ENCODE measurements at regions not wholly inside any gene's neighbourhood (a gene's known extent, or its start where the extent isn't known, plus 50 kb on each side); places are given as distances from the start of the nearest gene placed in this dataset.

DNA sequence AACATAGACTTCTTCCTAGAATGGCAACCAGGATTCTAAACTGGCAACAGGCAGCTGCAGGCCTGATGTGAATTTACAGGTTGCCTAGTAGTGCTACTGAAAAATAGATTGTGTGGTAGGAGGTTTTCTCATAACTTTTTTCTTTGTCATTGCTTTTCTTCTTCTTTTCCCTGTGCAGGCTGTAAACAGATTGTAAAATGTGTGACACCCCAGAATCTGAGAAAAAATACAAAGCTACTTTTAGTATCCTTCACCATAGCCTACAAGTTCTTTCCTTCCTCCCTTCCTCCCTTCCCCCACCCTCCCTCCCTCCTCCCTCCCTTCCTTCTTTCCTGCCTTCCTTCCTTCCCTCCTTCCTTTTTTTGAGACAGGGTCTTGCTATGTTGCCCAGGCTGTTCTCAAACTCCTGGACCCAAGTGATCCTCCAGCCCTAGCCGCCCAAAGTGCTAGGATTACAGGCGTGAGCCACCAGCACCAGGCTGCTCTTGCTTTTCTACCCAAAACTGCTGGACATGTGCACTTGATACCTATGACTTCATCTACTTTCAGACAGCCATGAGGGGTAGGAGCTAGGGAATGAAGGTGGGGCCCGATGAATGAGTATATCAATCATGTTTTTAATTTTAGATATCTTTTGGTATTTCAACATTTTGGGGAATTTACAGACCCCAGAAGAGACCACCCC, 114.2 kb upstream of the EEA1 start:
- Histone ChIP-seq H3K27ac (ENCODE audit: low read depth, low read length) (no peak overlapping the region), H3K9ac (ENCODE audit: low read length) (no peak overlapping the region), H4K20me1 (ENCODE audit: insufficient read depth) (no peaks in the 10 kb centered on the region), H3K4me3 (replicated peaks in 1 of 2; ENCODE audit: low read depth in 1 of 2, low read length in 2 of 2) (no peak overlapping the region), H3K27me3 (ENCODE audit: insufficient read depth, low read length) (no peaks in the 10 kb centered on the region), H3K9me3 (ENCODE audit: control insufficient read depth in 1 of 2, insufficient read depth in 1 of 2, low read depth in 1 of 2, low read length in 2 of 2) (no peaks in the 10 kb centered on the region), H3K79me2 (ENCODE audit: insufficient read depth, low read length) (no peaks in the 10 kb centered on the region), H3K4me2 (ENCODE audit: low read length) (no peak overlapping the region), H3K9me2 (ENCODE audit: insufficient read depth) (no peaks in the 10 kb centered on the region), H2AFZ (ENCODE audit: low read depth, low read length, poor library complexity, severe bottlenecking) (no peak overlapping the region), H3K4me1 (ENCODE audit: control insufficient read depth in 1 of 2, insufficient read depth in 2 of 2, low read length in 2 of 2) (no peaks in the 10 kb centered on the region), H3K36me3 (ENCODE audit: control insufficient read depth in 1 of 2, insufficient read depth in 2 of 2, low read length in 2 of 2) (no peaks in the 10 kb centered on the region)
- ChIA-PET RAD21 (ENCODE audit: low non-redundant PET in 1 of 2, low total read pairs in 2 of 2, uncharacterized antibody in 2 of 2, unreplicated experiment in 2 of 2) (no interaction called here), POLR2A (no interaction called here), CTCF (no interaction called here)
- no peak for TF ChIP-seq SIN3A (IDR thresholded peaks at IDR 0.05; ENCODE audit: low read depth)
- no peak for TF ChIP-seq ZFX (IDR thresholded peaks at IDR 0.05)
- TF ChIP-seq, protein P1, sequence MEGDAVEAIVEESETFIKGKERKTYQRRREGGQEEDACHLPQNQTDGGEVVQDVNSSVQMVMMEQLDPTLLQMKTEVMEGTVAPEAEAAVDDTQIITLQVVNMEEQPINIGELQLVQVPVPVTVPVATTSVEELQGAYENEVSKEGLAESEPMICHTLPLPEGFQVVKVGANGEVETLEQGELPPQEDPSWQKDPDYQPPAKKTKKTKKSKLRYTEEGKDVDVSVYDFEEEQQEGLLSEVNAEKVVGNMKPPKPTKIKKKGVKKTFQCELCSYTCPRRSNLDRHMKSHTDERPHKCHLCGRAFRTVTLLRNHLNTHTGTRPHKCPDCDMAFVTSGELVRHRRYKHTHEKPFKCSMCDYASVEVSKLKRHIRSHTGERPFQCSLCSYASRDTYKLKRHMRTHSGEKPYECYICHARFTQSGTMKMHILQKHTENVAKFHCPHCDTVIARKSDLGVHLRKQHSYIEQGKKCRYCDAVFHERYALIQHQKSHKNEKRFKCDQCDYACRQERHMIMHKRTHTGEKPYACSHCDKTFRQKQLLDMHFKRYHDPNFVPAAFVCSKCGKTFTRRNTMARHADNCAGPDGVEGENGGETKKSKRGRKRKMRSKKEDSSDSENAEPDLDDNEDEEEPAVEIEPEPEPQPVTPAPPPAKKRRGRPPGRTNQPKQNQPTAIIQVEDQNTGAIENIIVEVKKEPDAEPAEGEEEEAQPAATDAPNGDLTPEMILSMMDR (IDR thresholded peaks at IDR 0.05 in 2 of 3, conservative IDR thresholded peaks at IDR 0.05 in 1 of 3; ENCODE audit: borderline replicate concordance in 1 of 3, insufficient read depth in 1 of 3, low read depth in 2 of 3, low read length in 2 of 3) = no peak
- TF ChIP-seq FOSL1 (IDR thresholded peaks at IDR 0.05; ENCODE audit: low read depth) = no peak
- no peak for TF ChIP-seq EGR1 (IDR thresholded peaks at IDR 0.05; ENCODE audit: low read depth)
- no peak for TF ChIP-seq JUND (IDR thresholded peaks at IDR 0.05)
- intact Hi-C loops (cut with micrococcal nuclease) = no loop called here
- BruUV-seq (replicated peaks) = no TSS peak
- no peak for DNase-seq (ENCODE audit: low read depth, low spot score)
- ATAC-seq = no peak

DNA sequence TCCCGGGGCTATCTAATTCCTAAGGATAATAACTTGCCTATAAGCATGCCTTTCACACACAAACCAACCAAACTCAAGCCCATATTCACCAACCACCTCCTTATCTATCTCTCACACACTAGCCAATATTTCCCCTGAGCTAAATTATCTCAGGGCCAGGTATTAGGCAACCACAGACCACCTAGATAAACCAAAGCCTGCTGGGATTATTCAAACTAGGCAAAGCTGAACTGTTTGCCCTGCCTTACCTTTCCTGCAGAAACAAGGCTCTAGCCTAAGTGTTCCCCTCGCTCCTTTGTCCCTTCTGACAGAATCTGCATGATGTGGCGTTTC, 114.7 kb upstream of the EEA1 start:
- H3K27me3 ChIP-seq (ENCODE audit: insufficient read depth, low read length) = no peaks in the 10 kb centered on the region
- no TSS peak for BruUV-seq (replicated peaks)
- no peak for ATAC-seq
- H2AFZ ChIP-seq (ENCODE audit: low read depth, low read length, poor library complexity, severe bottlenecking) = no peak overlapping the region
- H3K9me2 ChIP-seq (ENCODE audit: insufficient read depth) = no peaks in the 10 kb centered on the region
- CTCF ChIA-PET = no interaction called here
- no peak for DNase-seq (ENCODE audit: low read depth, low spot score)
- H3K4me1 ChIP-seq (ENCODE audit: control insufficient read depth in 1 of 2, insufficient read depth in 2 of 2, low read length in 2 of 2) = no peaks in the 10 kb centered on the region
- H3K4me3 ChIP-seq (replicated peaks in 1 of 2; ENCODE audit: low read depth in 1 of 2, low read length in 2 of 2) = no peak overlapping the region
- intact Hi-C loops (cut with micrococcal nuclease) = no loop called here
- no peak overlapping the region for H3K27ac ChIP-seq (ENCODE audit: low read depth, low read length)
- H3K9me3 ChIP-seq (ENCODE audit: control insufficient read depth in 1 of 2, insufficient read depth in 1 of 2, low read depth in 1 of 2, low read length in 2 of 2) = no peaks in the 10 kb centered on the region
- no peaks in the 10 kb centered on the region for H3K79me2 ChIP-seq (ENCODE audit: insufficient read depth, low read length)
- no peak overlapping the region for H3K4me2 ChIP-seq (ENCODE audit: low read length)
- TF ChIP-seq EZH2 (IDR thresholded peaks at IDR 0.05) = no peak
- no peak for TF ChIP-seq EGR1 (IDR thresholded peaks at IDR 0.05; ENCODE audit: low read depth)
- TF ChIP-seq POLR2AphosphoS5 (IDR thresholded peaks at IDR 0.05; ENCODE audit: low read depth, low read length) = no peak
- H3K36me3 ChIP-seq (ENCODE audit: control insufficient read depth in 1 of 2, insufficient read depth in 2 of 2, low read length in 2 of 2) = no peaks in the 10 kb centered on the region
- no peak overlapping the region for H3K9ac ChIP-seq (ENCODE audit: low read length)
- no peaks in the 10 kb centered on the region for H4K20me1 ChIP-seq (ENCODE audit: insufficient read depth)
- POLR2A ChIA-PET = no interaction called here
- RAD21 ChIA-PET (ENCODE audit: low non-redundant PET in 1 of 2, low total read pairs in 2 of 2, uncharacterized antibody in 2 of 2, unreplicated experiment in 2 of 2) = no interaction called here
